Adrenal gland (tissue), 9 donors: ENCODE measurements at regions not wholly inside any gene's neighbourhood (a gene's known extent, or its start where the extent isn't known, plus 50 kb on each side); places are given as distances from the start of the nearest gene placed in this dataset.

Source experiments
- DNase-seq, 7 donors: peaks; one replicate each; pipeline ENCODE4 v3.0.0-alpha.2; 2019 to 2020
- H3K27ac ChIP-seq, 5 donors: fragments of 200-600 bp; sonication (generic) in 4 of 5; 1 replicate in 3 of 5; 2 replicates in 2 of 5; pipeline versions ENCODE4 v1.5.1 to v1.8.0; 2016 to 2020; ENCODE audit warnings: mild to moderate bottlenecking in 1 of 5
- H3K27me3 ChIP-seq: fragments of 200-600 bp; 2 replicates; pipeline ENCODE4 v1.8.0; 2021
- H3K36me3 ChIP-seq, 2 donors: fragments of 200-600 bp; replicated peaks in 1 of 2; 1 replicate in 1 of 2; 2 replicates in 1 of 2; pipeline versions ENCODE4 v1.5.1 to v1.8.0; 2018 to 2022
- H3K4me1 ChIP-seq, 2 donors: fragments of 200-600 bp; replicated peaks in 1 of 2; 1 replicate in 1 of 2; 2 replicates in 1 of 2; pipeline versions ENCODE4 v1.5.1 to v1.8.0; 2018 to 2021
- H3K4me3 ChIP-seq, 4 donors: fragments of 200-600 bp; sonication (generic) in 3 of 4; one replicate each; pipeline ENCODE4 v1.5.1; 2016 to 2018
- H3K9me3 ChIP-seq, 3 donors: fragments of 200-600 bp; sonication (generic) in 1 of 3; replicated peaks in 1 of 3; 1 replicate in 2 of 3; 2 replicates in 1 of 3; pipeline versions ENCODE4 v1.5.1 to v1.8.0; 2016 to 2021
- POLR2A ChIP-seq, 2 donors: fragments of 450-650 bp; IDR thresholded peaks; one replicate each; pipeline ENCODE4 v1.6.1; 2017; ENCODE audit warnings: antibody characterized with exemption in 2 of 2, mild to moderate bottlenecking in 2 of 2, moderate library complexity in 1 of 2
- WGBS, 4 donors: extraction: QIAGEN DNeasy Blood & Tissue Kit in 2 of 4; methylation state at CpG; one replicate each; pipeline versions ENCODE4 v1.1.5 to v1.1.7; 2013 to 2017; 5-methylcytosine and 5-hydroxymethylcytosine counted together
- intact Hi-C, 2 donors: fragments of 100-400 bp; cut with DNase I; formaldehyde crosslinking; loops; one replicate each; pipeline versions ENCODE4 v1.14.1 to v1.15.0; 2022 to 2023
- TF ChIP-seq, protein P1 (sequence below), 6 experiments: fragments of 450-650 bp in 4 of 6; fragments of 200-600 bp in 2 of 6; sonication (generic) in 1 of 6; IDR thresholded peaks; 1 replicate in 5 of 6; 2 replicates in 1 of 6; pipeline versions ENCODE4 v1.5.1 to v1.8.0; 2016 to 2021; ENCODE audit warnings: antibody characterized with exemption in 6 of 6, mild to moderate bottlenecking in 2 of 6, moderate library complexity in 1 of 6
- donor health status: healthy with polysubstance abuse.
- donor health status: Bipolar disorder and iron deficiency.
- donor health status: DM: yes; HTN: yes; CAD: no.
- donor health status: DM: no; HTN: no; CAD: no.
- donor health status: DM: no; HTN: no; CAD: no.

DNA sequence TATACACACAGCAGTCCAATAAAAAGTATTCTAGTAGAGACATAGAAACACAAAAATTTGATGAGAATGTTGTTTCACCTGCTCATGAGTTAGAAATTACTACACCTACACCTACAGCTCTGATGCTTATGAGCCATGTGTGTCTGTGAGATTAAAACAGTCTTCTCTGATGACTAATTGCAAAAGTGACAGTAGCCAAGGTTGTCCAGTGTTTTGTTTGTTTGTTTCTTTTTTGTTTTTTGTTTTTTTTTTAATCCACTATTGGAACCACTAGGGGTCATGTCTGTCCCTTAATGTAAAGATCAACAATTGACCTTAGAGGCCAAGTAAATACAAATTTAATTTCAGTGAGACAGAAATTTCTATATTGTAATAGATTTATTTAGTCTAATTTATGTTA lies 423.1 kb downstream of the TEX13C start:
- H3K9me3 ChIP-seq = no peaks in the 10 kb centered on the region
- H3K27ac ChIP-seq = no peak overlapping the region
- no peak overlapping the region for H3K4me3 ChIP-seq
- H3K36me3 ChIP-seq = no peaks in the 10 kb centered on the region
- DNase-seq = no peak
- TF ChIP-seq, protein P1, sequence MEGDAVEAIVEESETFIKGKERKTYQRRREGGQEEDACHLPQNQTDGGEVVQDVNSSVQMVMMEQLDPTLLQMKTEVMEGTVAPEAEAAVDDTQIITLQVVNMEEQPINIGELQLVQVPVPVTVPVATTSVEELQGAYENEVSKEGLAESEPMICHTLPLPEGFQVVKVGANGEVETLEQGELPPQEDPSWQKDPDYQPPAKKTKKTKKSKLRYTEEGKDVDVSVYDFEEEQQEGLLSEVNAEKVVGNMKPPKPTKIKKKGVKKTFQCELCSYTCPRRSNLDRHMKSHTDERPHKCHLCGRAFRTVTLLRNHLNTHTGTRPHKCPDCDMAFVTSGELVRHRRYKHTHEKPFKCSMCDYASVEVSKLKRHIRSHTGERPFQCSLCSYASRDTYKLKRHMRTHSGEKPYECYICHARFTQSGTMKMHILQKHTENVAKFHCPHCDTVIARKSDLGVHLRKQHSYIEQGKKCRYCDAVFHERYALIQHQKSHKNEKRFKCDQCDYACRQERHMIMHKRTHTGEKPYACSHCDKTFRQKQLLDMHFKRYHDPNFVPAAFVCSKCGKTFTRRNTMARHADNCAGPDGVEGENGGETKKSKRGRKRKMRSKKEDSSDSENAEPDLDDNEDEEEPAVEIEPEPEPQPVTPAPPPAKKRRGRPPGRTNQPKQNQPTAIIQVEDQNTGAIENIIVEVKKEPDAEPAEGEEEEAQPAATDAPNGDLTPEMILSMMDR (IDR thresholded peaks at IDR 0.05) = no peak
- no peak for TF ChIP-seq POLR2A (IDR thresholded peaks at IDR 0.05)
- H3K4me1 ChIP-seq = no peaks in the 10 kb centered on the region
- H3K27me3 ChIP-seq = no peaks in the 10 kb centered on the region
- intact Hi-C loops = no loop called here

DNA sequence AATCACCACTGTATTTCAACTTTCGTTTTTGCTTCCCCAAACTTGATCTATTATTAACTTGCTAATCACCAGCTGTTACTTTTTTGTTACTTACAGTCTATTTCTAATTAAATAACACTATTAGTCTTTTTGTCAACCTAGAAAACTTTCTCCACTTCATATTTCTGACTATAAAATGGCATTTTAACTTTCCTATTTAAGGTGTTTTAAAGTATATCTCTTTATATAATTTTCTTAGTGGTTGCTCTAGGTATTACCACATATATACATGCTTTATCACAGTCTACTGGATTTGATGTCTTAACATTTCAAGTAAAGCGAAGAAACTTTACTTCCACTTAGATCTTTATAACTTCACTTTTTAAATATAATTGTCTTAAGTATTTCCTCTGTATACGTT lies 421.2 kb downstream of the DCAF12L2 start:
- TF ChIP-seq, protein P1 (IDR thresholded peaks at IDR 0.05) = no peak
- no peak for TF ChIP-seq POLR2A (IDR thresholded peaks at IDR 0.05)
- Histone ChIP-seq H3K27me3 (no peaks in the 10 kb centered on the region), H3K4me3 (no peak overlapping the region), H3K36me3 (no peaks in the 10 kb centered on the region), H3K9me3 (no peaks in the 10 kb centered on the region), H3K4me1 (no peaks in the 10 kb centered on the region), H3K27ac (no peak overlapping the region)
- DNase-seq = no peak
- 55 to 71% (median 64%) methylated on average over 3 of the region's 3 CpGs for WGBS, 4 donors
- intact Hi-C loops = no loop called here

GRCh38 chrX:125757794-125758564 lies 408.1 kb downstream of the DCAF12L2 start:
- DNase-seq = no peak
- no peaks in the 10 kb centered on the region for H3K9me3 ChIP-seq
- TF ChIP-seq, protein P1 (IDR thresholded peaks at IDR 0.05) = no peak
- TF ChIP-seq POLR2A (IDR thresholded peaks at IDR 0.05) = no peak
- H3K4me3 ChIP-seq = no peak overlapping the region
- no peaks in the 10 kb centered on the region for H3K4me1 ChIP-seq
- no peaks in the 10 kb centered on the region for H3K36me3 ChIP-seq
- intact Hi-C loops = no loop called here
- H3K27ac ChIP-seq = no peak overlapping the region
- 56 to 67% (median 61%) methylated on average over 8 of the region's 8 CpGs for WGBS, 4 donors
- no peaks in the 10 kb centered on the region for H3K27me3 ChIP-seq

DNA sequence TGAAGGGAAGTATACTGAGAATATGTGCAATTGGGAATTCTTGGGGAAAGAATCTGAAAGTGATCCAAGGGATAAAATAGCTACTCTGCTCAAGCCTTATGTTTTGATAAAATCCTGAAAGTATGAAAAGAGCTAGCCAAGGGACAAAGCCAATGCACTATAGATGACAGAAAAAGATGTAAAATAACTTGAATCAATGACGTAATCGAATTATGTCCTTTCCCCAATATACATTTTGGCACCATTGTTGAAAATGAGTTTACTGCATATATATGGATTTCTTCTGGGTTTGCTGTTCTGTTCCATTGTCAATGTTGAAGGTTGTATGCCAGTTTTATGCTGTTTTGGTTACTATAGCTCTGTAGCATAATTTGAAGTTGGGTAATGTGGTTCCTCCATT lies 407.3 kb downstream of the DCAF12L2 start:
- H3K4me3 ChIP-seq = no peak overlapping the region
- no peak for DNase-seq
- H3K27me3 ChIP-seq = no peaks in the 10 kb centered on the region
- H3K27ac ChIP-seq = no peak overlapping the region
- H3K4me1 ChIP-seq = no peaks in the 10 kb centered on the region
- intact Hi-C loops = no loop called here
- WGBS, 4 donors = 75 to 81% (median 78%) methylated on average over 2 of the region's 2 CpGs
- no peak for TF ChIP-seq POLR2A (IDR thresholded peaks at IDR 0.05)
- TF ChIP-seq, protein P1 (IDR thresholded peaks at IDR 0.05) = no peak
- H3K36me3 ChIP-seq = no peaks in the 10 kb centered on the region
- H3K9me3 ChIP-seq = no peaks in the 10 kb centered on the region
